ENCODE measurements at regions not wholly inside any gene's neighbourhood (a gene's known extent, or its start where the extent isn't known, plus 50 kb on each side); places are given as distances from the start of the nearest gene placed in this dataset.
"Not testable (repeated sequence)": the region's sequence is repeated elsewhere in the genome, so short reads cannot be mapped to it uniquely, and the experiment has no call there.

DNA sequence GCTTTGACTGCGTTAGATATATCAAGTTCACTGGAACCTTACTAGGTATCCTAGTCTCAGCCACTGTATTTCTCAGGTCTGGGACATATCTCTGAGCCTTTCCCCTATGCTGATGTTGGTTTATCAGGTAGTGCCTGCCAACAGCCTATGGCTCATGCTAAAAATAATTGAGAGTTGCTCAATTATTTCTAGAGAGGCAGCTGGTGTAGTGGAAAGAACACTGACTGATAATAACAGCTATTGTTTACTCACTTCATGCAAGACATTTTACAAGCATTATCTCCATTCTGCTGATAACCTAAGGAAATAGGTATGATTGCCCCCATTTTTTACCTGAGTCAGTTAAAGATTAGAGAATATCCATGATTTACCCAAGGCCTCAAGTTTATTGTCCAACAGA, 231.4 kb downstream of the LRRN1 start:
- DNase-seq: no peak

DNA sequence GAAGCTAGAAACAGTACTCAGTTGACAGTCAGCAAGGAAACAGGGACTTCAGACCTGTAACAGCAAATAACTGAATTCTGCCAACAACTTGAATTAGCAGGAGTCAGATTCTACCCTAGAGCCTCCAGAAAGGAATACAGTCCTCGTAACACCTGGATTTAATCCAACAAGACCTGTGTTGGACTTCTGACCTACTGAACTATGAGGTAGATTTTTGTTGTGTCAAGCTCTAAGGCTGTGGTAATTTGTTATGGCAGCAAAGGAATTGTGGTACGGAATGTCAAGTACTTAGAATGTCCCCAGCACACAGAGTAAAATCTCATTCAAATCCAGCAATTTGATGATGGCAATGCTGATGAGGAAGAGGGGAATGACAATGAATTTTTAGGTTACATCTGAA, 234.1 kb downstream of the LRRN1 start:
- DNase-seq: no peak

DNA sequence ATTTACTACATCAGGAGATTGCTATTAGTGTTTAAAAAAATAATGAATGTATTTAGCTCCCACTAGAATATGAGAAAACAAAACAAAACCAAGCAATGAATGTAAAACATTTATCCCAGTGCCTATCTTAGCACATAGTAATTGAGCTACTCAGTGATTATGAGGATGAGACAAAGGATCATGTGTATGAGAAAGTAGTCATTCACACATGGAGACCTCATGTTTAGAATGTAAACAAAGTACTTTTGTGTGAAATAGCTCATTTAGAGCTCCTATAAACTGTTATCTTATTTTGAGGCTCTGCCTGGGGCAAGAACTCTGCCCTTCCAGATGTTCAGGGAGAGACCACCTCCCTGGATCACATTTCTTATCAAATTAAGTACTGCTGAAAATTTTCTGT, 236.8 kb downstream of the LRRN1 start:
- DNase-seq: no peak

DNA sequence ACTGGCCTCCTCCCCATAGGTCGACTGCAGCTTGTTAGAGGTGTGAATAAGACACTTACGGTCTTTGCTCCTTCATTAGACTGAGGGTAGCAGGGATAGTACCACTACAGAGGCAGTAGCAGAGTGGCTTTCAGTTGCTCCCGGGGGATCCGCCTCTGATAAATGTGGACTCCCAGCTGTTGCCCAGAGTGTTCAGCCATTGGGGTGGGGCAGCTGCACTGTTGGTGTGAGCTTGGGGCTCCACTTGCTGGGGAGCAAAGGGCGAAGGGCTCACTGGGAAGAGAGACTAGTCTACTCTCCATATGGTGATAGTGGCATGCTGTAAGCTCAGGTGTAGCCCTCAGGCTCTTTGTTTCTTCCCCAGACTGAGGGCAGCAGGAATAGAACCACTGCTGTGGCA, 239.1 kb downstream of the LRRN1 start:
- DNase-seq: no peak

DNA sequence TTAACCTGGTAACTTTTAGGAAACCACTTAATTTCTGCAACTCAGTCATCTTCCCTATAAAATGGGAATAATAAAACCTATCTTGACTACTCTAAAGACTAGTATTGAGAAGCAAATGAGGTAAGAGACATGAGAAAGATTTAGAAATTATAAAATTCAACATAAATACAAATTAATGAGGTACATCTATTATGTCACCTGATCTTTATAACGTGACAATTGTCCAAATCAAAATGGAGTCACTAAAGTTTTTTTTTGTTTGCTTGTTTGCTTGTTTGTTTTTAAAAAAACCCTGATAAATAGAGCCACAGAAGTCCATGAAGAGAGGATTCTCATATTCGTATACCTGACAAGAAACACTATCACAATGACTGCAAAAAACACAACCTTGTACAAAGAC, 242.8 kb downstream of the LRRN1 start:
- no peak for DNase-seq

DNA sequence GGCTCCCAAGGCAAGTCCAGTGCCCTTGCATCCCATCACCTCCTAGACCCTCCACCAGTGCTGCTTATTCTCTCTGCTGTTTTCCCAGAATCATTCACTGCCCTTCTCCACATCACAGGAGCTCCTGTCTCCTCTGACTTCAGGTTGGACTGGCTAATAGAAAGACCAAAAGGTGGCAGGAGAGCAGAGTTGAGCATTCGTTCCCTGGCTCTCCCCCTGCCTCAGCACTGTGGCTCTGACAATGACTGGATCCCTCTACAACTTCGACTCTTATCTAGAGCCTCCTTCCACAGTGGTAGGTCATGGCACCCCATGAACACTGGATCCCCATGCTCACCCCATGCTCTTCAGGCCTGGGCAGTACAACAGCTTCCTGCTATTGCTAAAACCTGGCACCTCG, 243.6 kb downstream of the LRRN1 start:
- no peak for DNase-seq

DNA sequence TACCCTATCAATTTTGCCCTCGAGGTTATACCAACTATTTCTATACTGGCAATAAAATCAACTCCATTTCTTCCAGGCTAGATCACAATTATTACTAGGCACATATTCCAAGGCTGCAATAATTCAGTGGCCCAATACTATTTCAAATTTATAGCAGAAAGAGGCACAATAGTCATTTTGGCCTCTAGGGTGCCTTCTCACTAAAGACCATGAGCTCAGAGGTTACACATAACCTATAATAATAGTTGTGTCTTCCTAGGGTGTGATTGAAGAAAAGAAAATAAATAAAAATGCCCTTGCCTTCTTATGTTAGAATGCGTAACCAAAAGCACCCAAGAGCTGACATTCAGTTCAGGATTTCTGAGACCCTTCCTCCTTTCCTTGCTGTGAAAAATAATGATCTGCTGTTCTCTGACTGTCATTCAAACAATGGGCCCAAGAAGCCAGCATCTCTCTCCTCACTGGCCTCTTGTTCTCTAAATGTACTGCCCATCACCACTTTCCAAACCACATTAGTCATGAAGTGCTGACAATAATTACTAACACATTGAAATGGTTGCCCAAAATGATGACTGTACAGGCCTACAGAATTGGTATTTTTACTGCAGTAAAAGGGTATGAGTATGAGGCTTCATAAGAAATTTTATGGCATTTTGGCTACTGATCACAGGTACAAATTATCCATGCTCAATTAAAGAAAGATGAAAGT, 244.8 kb downstream of the LRRN1 start:
- DNase-seq: no peak

DNA sequence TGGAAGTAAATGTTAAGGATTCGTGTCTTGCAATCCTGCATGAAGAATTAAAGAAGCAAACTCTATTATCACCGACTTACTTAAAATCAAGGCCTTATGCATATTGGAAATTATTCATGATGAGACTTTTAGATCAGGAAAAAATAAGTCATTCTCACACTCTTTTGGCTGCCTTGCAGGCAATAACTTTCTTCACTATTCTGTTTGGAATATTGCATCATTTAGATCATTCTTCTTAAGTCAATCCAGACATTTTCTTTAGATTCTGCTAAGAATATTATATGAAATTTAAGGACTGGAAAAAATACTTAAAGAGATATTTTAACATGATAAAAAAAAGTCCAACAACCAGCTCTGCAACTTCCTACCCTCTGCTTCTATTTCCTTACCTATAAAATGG, 245.4 kb downstream of the LRRN1 start:
- DNase-seq: no peak

DNA sequence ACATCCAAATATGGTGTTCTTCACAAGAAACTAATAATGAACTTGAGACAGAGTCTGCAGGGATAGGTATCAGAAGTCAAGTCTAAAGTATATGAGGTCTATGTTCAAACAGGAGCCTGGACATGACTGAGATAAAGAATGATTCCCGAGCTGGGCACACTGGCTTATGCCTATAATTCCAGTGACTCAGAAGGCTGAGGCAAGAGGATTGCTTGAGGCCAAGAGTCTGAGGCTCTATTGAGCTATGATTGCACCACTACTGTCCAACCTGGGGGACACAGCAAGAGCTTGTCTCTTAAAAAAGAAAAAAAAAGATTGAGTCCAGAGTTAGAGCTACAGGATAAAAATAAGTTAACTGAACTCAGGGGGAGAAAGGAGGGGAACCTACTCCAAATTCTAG, 246.5 kb downstream of the LRRN1 start:
- DNase-seq: no peak

DNA sequence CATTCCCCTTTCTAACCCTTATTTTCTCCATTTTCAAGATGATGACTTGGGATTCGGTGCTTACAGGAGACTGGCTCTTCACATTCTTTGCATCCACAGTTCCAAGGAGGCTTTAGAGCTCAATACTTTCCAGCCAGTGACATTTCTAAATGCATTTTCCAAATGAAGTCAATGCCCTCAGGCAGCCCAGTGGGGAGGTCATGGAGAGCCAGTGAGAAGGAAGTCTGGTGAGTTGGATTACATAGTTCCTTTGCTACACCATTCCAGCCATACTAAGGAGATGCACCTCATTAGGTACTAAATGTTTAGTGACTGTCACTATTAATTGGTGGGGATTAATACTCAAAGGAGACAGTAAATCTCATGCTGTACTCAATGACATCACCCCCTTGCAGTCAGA, 248.1 kb downstream of the LRRN1 start:
- no peak for DNase-seq

DNA sequence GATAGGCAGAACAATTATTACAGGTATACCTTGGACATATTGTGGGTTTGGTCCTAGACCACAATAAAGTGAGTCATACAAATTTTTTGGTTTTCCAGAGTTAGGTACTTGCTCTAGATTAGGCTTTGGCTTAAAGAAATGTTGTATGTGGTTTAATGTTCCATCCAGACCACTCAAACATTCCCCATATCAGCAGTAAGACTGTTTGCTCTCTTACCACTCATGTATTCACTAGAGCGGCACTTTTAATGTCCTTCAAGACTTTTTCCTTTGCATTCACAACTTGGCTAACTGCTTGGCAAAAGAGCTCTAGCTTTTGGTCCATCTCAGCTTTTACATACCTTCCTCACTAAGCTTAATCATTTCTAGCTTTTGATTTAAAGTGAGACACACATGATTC, 250.5 kb upstream of the SETMAR start:
- DNase-seq: no peak

DNA sequence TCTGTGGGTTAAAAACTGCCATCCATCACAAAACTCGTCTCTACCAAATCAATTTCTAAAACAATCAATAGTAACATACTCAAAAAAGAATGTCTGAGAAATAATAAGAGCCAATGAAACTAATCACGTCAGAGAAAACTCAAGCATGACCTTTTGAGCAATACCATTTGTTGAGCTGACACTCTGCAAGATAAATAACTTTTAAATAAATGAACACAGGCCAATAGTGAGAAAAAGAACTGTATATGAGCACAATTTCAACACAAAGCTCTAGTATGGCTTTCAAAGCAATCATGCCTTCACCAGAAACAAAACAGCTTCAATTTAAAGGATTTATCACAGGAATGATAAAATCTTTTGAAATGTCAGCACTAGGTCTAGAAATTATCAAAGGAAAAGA, 249.2 kb upstream of the SETMAR start:
- DNase-seq: no peak

DNA sequence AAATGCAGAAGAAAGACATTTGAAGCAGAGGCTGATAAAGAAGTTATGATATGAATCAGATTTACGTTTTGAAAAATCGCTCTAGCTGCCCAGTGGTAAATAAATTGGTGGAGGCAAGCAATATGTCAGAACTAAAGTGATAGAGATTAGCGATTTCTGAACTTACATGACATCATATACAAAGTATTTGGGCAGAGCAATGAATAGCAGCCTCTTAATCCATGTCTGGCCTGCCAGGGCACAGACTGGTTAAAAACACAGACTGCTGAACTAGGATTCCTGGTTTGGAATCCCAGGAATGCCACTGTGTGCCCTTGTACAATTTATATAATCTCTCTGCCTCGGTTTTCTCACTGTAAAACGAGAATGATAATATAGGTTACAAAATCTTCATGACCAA, 243.1 kb upstream of the SETMAR start:
- no peak for DNase-seq

DNA sequence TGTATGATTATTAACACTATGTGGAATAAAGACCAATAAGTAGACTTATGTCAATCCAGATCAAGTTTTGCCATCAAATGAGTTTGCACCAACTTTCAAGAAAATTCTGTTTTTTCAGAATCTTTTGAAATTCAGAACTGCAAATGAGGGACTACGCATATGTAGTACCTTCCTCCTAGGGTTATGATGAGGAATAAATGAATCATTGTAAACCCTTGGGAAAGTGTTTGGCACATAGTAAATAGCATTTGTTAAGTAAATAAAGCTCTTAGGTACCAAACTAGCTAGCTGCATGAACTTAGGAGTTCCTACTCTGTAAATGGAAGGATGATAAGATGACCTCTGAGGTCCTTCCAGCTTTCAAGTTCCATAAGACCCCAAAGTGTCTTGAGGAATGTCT, 242.6 kb upstream of the SETMAR start:
- no peak for DNase-seq

DNA sequence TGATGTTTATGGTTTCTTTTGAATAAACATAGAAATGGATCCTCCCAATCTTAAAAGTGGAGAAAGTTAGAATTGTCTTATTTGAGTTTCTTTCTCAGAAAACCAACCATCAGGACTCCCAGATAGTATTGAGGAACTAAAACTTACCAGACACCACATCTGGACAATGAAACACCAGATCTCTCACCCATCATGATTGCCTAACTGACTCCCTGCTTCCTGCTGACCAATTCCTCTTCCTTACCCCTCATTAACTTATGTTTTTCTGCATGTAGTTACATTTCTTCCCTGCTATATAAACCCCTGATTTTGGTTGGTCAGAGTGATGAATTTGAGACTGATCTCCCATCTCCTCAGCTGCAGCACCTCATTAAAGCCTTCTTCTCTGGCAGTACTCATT, 242.0 kb upstream of the SETMAR start:
- DNase-seq: no peak

DNA sequence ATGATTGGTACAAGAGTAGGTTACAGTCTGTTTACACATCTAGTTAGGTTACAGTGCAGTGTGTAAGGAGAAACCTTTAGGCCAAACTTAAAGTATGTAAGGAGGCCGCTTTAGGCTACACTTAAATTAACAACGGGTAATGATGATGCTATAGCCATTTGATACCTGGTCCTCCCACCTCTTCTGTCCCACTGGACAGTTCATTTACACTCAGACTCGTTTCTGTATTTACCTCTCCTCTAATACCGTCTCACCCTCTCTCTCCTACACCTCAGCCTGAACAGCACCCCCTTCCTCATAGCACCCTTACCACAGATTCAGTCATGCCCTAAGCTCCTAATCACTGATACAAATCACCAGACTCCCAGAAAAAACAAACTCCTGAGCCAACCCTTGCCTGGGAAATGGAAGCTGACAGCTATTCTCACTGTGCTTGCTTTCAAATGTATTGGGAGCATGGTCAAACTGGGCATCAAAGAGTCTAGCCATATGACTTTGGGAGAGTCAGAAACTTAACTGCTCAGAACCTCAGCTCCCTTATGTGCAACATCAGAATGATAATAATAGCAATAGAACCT, 241.3 kb upstream of the SETMAR start:
- DNase-seq: no peak

DNA sequence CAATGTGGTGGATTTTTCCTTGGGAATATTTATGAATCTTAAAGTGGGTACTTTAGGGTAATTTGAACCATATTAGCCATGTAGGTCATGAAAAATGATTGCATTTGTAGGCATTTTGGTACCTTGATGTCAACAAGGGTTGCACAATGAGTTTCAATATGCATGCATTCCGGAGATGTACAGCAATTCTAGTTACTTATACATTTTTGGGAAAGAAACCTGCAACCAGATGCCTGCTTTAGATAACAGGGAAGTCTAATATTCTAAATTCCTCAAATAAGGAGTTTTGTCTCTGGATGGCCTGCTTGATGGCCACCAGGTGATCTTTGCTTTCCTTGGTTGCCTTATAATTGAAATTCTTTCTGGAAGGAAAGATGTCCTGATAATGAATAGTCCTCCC, 240.5 kb upstream of the SETMAR start:
- DNase-seq: no peak

DNA sequence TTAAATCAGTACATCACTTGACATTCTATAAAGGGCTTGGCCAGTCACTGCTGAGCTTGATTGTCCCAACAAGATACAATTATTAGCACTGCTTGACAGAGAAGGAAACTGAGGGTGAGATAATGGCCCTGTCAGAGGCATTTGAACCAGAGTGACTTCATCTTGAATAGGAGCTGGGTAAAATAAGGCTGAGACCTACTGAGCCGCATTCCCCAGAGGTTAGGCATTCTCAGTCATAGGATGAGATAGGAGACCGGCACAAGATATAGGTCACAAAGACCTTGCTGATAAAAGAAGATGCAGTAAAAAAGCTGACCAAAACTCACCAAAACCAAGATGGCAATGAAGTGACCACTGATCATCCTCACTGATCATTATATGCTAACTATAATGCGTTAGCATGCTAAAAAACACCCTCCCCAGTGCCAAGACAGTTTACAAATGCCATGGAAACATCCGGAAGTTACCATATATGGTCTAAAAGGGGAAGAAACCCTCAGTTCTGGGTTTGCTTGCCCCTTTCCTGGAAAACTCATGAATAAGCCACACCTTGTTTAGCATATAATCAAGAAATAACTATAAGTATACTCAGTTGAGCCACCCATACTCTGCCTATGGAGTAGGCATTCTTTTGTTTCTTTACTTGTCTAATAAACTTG, 239.1 kb upstream of the SETMAR start:
- DNase-seq: no peak

DNA sequence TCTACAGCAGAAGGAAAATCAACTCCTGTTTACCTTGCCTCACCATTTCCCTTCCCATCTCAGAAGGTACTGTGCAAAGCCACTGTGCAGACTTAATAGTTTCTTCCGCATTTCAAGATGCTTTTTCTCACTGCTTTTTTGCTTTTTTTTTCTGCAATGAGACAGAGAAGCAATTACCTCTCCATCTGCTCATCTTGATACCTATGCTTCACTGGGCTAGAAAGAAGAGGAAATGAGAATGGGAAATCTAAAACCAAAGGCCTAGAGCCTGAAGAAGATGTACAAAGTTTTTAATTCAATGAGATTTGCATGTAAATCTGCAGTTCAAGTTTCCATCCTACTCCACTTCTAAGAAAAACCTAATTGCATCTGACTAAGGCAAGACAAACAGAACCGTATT, 238.1 kb upstream of the SETMAR start:
- no peak for DNase-seq

DNA sequence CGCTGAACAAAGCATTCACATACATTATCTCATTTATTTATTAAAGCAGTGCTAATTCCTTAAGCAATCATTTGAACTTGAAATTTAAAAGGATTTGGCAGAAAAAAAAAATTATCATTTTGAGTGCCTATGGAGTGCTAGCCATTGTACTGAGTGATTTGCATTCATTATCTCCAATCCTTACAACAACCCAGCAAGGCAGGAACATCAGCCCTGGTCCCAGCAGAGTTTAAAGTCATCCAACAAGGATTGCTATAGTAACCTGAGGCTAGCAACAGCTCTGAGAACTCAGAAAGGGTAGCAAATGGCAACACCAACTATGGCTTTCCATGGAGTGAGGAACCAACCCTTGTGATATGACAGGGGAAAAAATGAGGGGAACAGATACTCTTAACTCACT, 237.6 kb upstream of the SETMAR start:
- no peak for DNase-seq

DNA sequence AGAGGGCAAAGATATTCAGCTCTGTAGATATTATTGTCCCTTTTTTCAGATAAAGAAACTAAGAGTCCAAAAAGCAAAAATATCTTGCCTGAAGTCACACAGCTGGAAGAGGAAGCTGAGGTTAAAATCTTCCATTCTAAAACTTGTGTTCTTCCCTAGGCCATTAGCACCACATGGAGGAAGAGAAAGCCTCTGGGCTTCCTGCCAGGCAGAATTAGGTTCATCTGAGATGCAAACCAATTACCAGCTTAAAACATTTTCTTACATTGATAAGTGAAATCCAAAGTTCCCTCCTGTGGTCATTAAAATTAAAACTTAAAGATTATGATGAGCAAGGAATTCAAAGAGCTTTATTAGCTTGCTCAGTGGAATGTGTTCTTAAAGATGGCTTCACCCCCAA, 235.3 kb upstream of the SETMAR start:
- DNase-seq: peak; percentile 9

DNA sequence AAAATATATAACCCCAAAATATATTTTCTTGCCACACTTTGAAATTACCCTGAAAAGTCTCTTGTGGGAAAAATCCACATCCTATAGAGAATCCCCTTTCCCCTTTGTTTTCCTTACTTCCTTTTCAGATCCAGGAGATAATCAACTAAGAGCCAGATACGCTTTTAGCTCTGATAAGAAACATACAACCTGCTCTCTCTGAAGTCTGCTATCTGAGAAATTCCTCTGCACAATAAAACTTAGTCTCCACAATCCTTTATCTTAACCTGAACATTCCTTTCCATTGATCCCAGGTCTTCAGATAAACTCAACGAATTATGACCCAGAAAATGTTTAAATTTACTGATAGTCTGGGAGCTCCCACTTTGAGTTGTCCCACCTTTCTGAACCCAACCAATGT, 233.4 kb upstream of the SETMAR start:
- DNase-seq: no peak

DNA sequence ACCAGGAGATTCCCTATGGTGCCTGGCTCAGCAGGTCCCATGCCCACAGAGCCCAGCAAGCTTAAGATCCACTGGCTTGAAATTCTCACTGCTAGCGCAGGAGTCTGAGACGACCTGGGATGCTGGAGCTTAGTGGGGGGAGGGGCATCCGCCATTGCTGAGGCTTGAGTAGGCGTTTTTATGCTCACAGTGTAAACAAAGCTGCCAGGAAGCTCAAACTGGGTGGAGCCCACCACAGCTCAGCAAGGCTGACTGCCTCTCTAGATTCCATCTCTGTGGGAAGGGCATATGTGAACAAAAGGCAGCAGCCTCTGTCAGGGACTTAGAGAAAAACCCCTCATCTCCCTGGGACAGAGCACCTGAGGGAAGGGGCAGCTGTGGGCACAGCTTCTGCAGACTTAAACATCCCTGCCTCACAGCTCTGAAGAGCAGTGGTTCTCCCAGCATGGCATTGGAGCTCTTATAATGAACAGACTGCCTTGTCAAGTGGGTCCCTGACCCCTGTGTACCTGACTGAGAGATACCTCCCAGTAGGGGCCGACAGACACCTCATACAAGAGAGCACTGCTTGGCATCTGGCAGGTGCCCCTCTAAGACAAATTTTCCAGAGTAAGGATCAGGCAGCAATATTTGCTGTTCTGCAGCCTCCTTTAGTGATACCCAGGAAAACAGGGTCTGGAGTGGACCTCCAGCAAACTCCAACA, 231.5 kb upstream of the SETMAR start:
- no peak for DNase-seq

DNA sequence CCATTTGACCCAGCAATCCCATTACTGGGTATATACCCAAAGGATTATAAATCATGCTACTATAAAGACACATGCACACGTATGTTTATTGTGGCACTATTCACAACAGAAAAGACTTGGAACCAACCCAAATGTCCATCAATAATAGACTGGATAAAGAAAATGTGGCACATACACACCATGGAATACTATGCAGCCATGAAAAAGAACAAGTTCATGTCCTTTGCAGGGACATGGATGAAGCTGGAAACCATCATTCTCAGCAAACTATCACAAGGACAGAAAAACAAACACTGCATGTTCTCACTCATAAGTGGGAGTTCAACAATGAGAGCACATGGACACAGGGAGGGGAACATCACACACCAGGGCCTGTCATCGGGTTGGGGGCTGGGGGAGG, 225.9 kb upstream of the SETMAR start:
- DNase-seq: not testable (repeated sequence)

Data from RPMI8226 (cell line).